CD14-positive monocyte (primary cell): ENCODE measurements at regions not wholly inside any gene's neighbourhood (a gene's known extent, or its start where the extent isn't known, plus 50 kb on each side); places are given as distances from the start of the nearest gene placed in this dataset.

Source experiments
- DNase-seq, 3 donors: peaks; one replicate each; pipeline ENCODE4 v3.0.0-alpha.2; 2011 to 2022
- H2AFZ ChIP-seq: 2 replicates; pipeline ENCODE4 v1.6.0; 2012; ENCODE audit warnings: mild to moderate bottlenecking, low read depth, low read length, inconsistent platforms; ENCODE audit not compliant: insufficient read depth, poor library complexity, severe bottlenecking
- H3K27ac ChIP-seq, 2 donors: 1 replicate in 1 of 2; 2 replicates in 1 of 2; pipeline ENCODE4 v1.5.1; 2012 to 2013; ENCODE audit warnings: low read length in 2 of 2, control low read depth in 1 of 2, inconsistent platforms in 1 of 2, low read depth in 1 of 2, mild to moderate bottlenecking in 1 of 2
- H3K27me3 ChIP-seq, 2 donors: one replicate each; pipeline versions ENCODE4 v1.6.0 to v1.6.1; 2011 to 2013; ENCODE audit warnings: low read length in 2 of 2; ENCODE audit not compliant: control insufficient read depth in 2 of 2, insufficient read depth in 2 of 2
- H3K36me3 ChIP-seq, 2 donors: replicated peaks in 1 of 2; 1 replicate in 1 of 2; 2 replicates in 1 of 2; pipeline versions ENCODE4 v1.5.1 to v1.6.1; 2012 to 2013; ENCODE audit warnings: low read length in 2 of 2, control low read depth in 1 of 2, inconsistent platforms in 1 of 2, mild to moderate bottlenecking in 1 of 2; ENCODE audit not compliant: insufficient read depth in 2 of 2, control insufficient read depth in 1 of 2
- H3K4me1 ChIP-seq, 2 donors: 1 replicate in 1 of 2; 2 replicates in 1 of 2; pipeline versions ENCODE4 v1.5.1 to v1.6.1; 2012 to 2013; ENCODE audit warnings: low read length in 2 of 2, control low read depth in 1 of 2, inconsistent platforms in 1 of 2, mild to moderate bottlenecking in 1 of 2, moderate library complexity in 1 of 2; ENCODE audit not compliant: insufficient read depth in 2 of 2, control insufficient read depth in 1 of 2
- H3K4me2 ChIP-seq: replicated peaks from 2 replicates; pipeline ENCODE3; 2012; ENCODE audit warnings: low read length, moderate library complexity, mild to moderate bottlenecking; ENCODE audit not compliant: poor library complexity, severe bottlenecking; ENCODE audit errors: extremely low read depth
- H3K4me3 ChIP-seq, 3 experiments: fragments of 200-600 bp in 1 of 3; sonication (generic) in 1 of 3; replicated peaks in 1 of 3; 1 replicate in 2 of 3; 2 replicates in 1 of 3; pipeline ENCODE4 v1.5.1; 2011 to 2013; ENCODE audit warnings: low read length in 3 of 3, mild to moderate bottlenecking in 3 of 3, control low read depth in 2 of 3, low read depth in 2 of 3, inconsistent platforms in 1 of 3, moderate library complexity in 1 of 3
- H3K79me2 ChIP-seq: 2 replicates; pipeline ENCODE4 v1.6.0; 2012; ENCODE audit warnings: mild to moderate bottlenecking, control low read depth, inconsistent platforms, low read length, moderate library complexity; ENCODE audit not compliant: insufficient read depth
- H3K9ac ChIP-seq: 2 replicates; pipeline ENCODE4 v1.6.0; 2017; ENCODE audit warnings: low read length, mild to moderate bottlenecking; ENCODE audit not compliant: insufficient read depth, poor library complexity, severe bottlenecking
- H3K9me3 ChIP-seq, 2 donors: replicated peaks in 1 of 2; 1 replicate in 1 of 2; 2 replicates in 1 of 2; pipeline versions ENCODE4 v1.5.1 to v1.6.1; 2012 to 2013; ENCODE audit warnings: low read length in 2 of 2, control low read depth in 1 of 2; ENCODE audit not compliant: control insufficient read depth in 1 of 2, insufficient read depth in 1 of 2
- H4K20me1 ChIP-seq: 2 replicates; pipeline ENCODE4 v1.6.0; 2012; ENCODE audit warnings: mild to moderate bottlenecking, low read length, control low read depth, moderate library complexity; ENCODE audit not compliant: insufficient read depth
- H3K27ac Mint-ChIP-seq, 7 donors: one replicate each; pipeline ENCODE4 v1.8.0; 2020; ENCODE audit warnings: mild to moderate bottlenecking in 7 of 7, mixed read lengths in 7 of 7, moderate library complexity in 6 of 7, inconsistent platforms in 2 of 7
- H3K27me3 Mint-ChIP-seq, 3 donors: one replicate each; pipeline ENCODE4 v1.8.0; 2021 to 2022; ENCODE audit warnings: low read depth in 3 of 3, mild to moderate bottlenecking in 3 of 3, mixed read lengths in 3 of 3, moderate library complexity in 3 of 3, inconsistent platforms in 1 of 3
- H3K36me3 Mint-ChIP-seq, 2 donors: one replicate each; pipeline ENCODE4 v1.8.0; 2020; ENCODE audit warnings: mixed read lengths in 2 of 2, inconsistent platforms in 1 of 2, mild to moderate bottlenecking in 1 of 2
- H3K4me1 Mint-ChIP-seq: one replicate; pipeline ENCODE4 v1.8.0; 2020; ENCODE audit warnings: mild to moderate bottlenecking, mixed read lengths
- H3K4me3 Mint-ChIP-seq, 2 donors: one replicate each; pipeline ENCODE4 v1.8.0; 2020; ENCODE audit warnings: mild to moderate bottlenecking in 2 of 2, mixed read lengths in 2 of 2, moderate library complexity in 1 of 2
- H3K9me3 Mint-ChIP-seq, 7 donors: one replicate each; pipeline ENCODE4 v1.8.0; 2020 to 2022; ENCODE audit warnings: mixed read lengths in 7 of 7, mild to moderate bottlenecking in 6 of 7, moderate library complexity in 6 of 7, inconsistent platforms in 2 of 7
- CTCF ChIP-seq: fragments of 200-600 bp; IDR thresholded peaks from one replicate; pipeline ENCODE4 v1.8.0; 2022; ENCODE audit warnings: antibody characterized with exemption, mild to moderate bottlenecking
- WGBS: methylation state at CpG from one replicate; pipeline ENCODE4 v1.1.5; 2013; ENCODE audit warnings: missing lambda C conversion rate; ENCODE audit not compliant: insufficient coverage; 5-methylcytosine and 5-hydroxymethylcytosine counted together
- intact Hi-C, 2 donors: fragments of 100-400 bp; cut with micrococcal nuclease; formaldehyde crosslinking; loops; one replicate each; pipeline versions ENCODE4 v1.15.0 to v1.15.1; 2023

- H2AFZ ChIP-seq: no peak overlapping the region
- no peak overlapping the region for H3K4me2 ChIP-seq
- peaks cover 0 to 3% (median 2%) of the 10 kb centered on the region in 3 donors for H3K27me3 Mint-ChIP-seq
These were observed 195.1 kb upstream of the PSMD7 start for GRCh38 chr16:74101379-74102137.

More at GRCh38 chr16:74101379-74102137, 195.1 kb upstream of the PSMD7 start:
- Histone ChIP-seq H3K4me1 (no peaks in the 10 kb centered on the region), H3K27ac (no peak overlapping the region), H3K9ac (no peak overlapping the region), H3K27me3 (no peaks in the 10 kb centered on the region), H3K4me3 (no peak overlapping the region), H3K9me3 (no peaks in the 10 kb centered on the region), H3K36me3 (no peaks in the 10 kb centered on the region), H4K20me1 (no peaks in the 10 kb centered on the region), H3K79me2 (no peaks in the 10 kb centered on the region)
- H3K4me3 Mint-ChIP-seq: no peak overlapping the region
- no CpG with 5 or more reads among the region's 1 CpG for WGBS
- no peaks in the 10 kb centered on the region for H3K36me3 Mint-ChIP-seq
- H3K4me1 Mint-ChIP-seq: no peaks in the 10 kb centered on the region
- intact Hi-C loops: no loop called here
- no peak overlapping the region for H3K27ac Mint-ChIP-seq
- no peak for DNase-seq
- no peak for TF ChIP-seq CTCF
- peaks cover 0 to 4% (median 2%) of the 10 kb centered on the region in 7 donors for H3K9me3 Mint-ChIP-seq
